Neural crest cell (in vitro differentiated cells): ENCODE measurements at regions not wholly inside any gene's neighbourhood (a gene's known extent, or its start where the extent isn't known, plus 50 kb on each side); places are given as distances from the start of the nearest gene placed in this dataset.

Experiments
- DNase-seq: peaks from one replicate; pipeline ENCODE4 v3.0.0; 2021; ENCODE audit warnings: low read depth, mixed read lengths, low spot score
- H3K27ac Mint-ChIP-seq: one replicate; pipeline ENCODE4 v1.8.0; 2021; ENCODE audit warnings: mild to moderate bottlenecking, mixed read lengths; ENCODE audit not compliant: unreplicated experiment
- H3K27me3 Mint-ChIP-seq: 2 replicates; pipeline ENCODE4 v1.8.0; 2021; ENCODE audit warnings: low read depth, mild to moderate bottlenecking, mixed read lengths
- H3K36me3 Mint-ChIP-seq: 2 replicates; pipeline ENCODE4 v1.8.0; 2021; ENCODE audit warnings: low read depth, mild to moderate bottlenecking, mixed read lengths
- H3K4me1 Mint-ChIP-seq: 2 replicates; pipeline ENCODE4 v1.8.0; 2021; ENCODE audit warnings: mixed read lengths
- H3K4me3 Mint-ChIP-seq: one replicate; pipeline ENCODE4 v1.8.0; 2021; ENCODE audit warnings: mild to moderate bottlenecking, mixed read lengths
- H3K9me3 Mint-ChIP-seq: 2 replicates; pipeline ENCODE4 v1.8.0; 2021; ENCODE audit warnings: mixed read lengths
- CTCF ChIP-seq: fragments of 200-600 bp; sonication (generic); conservative IDR thresholded peaks from 2 replicates; pipeline ENCODE4 v1.5.0; 2021; ENCODE audit warnings: antibody characterized with exemption, mild to moderate bottlenecking

GRCh38 chr13:31919241-31919640, 112.3 kb upstream of the FRY start:
- H3K4me3 Mint-ChIP-seq = no peak overlapping the region
- TF ChIP-seq CTCF = no peak
- H3K36me3 Mint-ChIP-seq = no peaks in the 10 kb centered on the region
- no peak for DNase-seq
- no peak overlapping the region for H3K27ac Mint-ChIP-seq
- H3K27me3 Mint-ChIP-seq = no peaks in the 10 kb centered on the region
- no peaks in the 10 kb centered on the region for H3K9me3 Mint-ChIP-seq
- H3K4me1 Mint-ChIP-seq = no peaks in the 10 kb centered on the region

- H3K4me1 Mint-ChIP-seq = no peaks in the 10 kb centered on the region
- DNase-seq = no peak
- H3K36me3 Mint-ChIP-seq = no peaks in the 10 kb centered on the region
- no peak for TF ChIP-seq CTCF
- H3K4me3 Mint-ChIP-seq = no peak overlapping the region
- H3K9me3 Mint-ChIP-seq = no peaks in the 10 kb centered on the region
- no peaks in the 10 kb centered on the region for H3K27me3 Mint-ChIP-seq
- H3K27ac Mint-ChIP-seq = no peak overlapping the region
Measured at GRCh38 chr13:31919971-31920726, 111.4 kb upstream of the FRY start.

- Mint-ChIP-seq H3K36me3 (no peaks in the 10 kb centered on the region), H3K4me1 (no peaks in the 10 kb centered on the region), H3K4me3 (no peak overlapping the region), H3K27ac (no peak overlapping the region), H3K9me3 (no peaks in the 10 kb centered on the region), H3K27me3 (no peaks in the 10 kb centered on the region)
- TF ChIP-seq CTCF = no peak
- DNase-seq = no peak
Measured at GRCh38 chr13:31920727-31921100, 110.9 kb upstream of the FRY start.

GRCh38 chr13:31922724-31923123, 108.8 kb upstream of the FRY start:
- no peak for TF ChIP-seq CTCF
- no peak overlapping the region for H3K4me3 Mint-ChIP-seq
- no peak for DNase-seq
- H3K27ac Mint-ChIP-seq = no peak overlapping the region
- no peaks in the 10 kb centered on the region for H3K36me3 Mint-ChIP-seq
- no peaks in the 10 kb centered on the region for H3K9me3 Mint-ChIP-seq
- no peaks in the 10 kb centered on the region for H3K27me3 Mint-ChIP-seq
- H3K4me1 Mint-ChIP-seq = peaks cover 6% of the 10 kb centered on the region

- TF ChIP-seq CTCF = no peak
- Mint-ChIP-seq H3K4me1 (peaks cover 8% of the 10 kb centered on the region), H3K27ac (no peak overlapping the region), H3K9me3 (no peaks in the 10 kb centered on the region), H3K27me3 (no peaks in the 10 kb centered on the region), H3K36me3 (no peaks in the 10 kb centered on the region), H3K4me3 (no peak overlapping the region)
- DNase-seq = no peak
Measured at GRCh38 chr13:31923134-31923763, 108.3 kb upstream of the FRY start.
